ENCODE measurements at regions not wholly inside any gene's neighbourhood (a gene's known extent, or its start where the extent isn't known, plus 50 kb on each side); places are given as distances from the start of the nearest gene placed in this dataset.

- TF ChIP-seq CTCF (IDR thresholded peaks at IDR 0.05), result no peak
- TF ChIP-seq EP300 (IDR thresholded peaks at IDR 0.05), result no peak
- TF ChIP-seq POLR2A (IDR thresholded peaks at IDR 0.05), result no peak
Observed at GRCh38 chr4:138509346-138509745, 267.2 kb upstream of the SLC7A11 start.
